C4-2B (cell line): ENCODE measurements at regions not wholly inside any gene's neighbourhood (a gene's known extent, or its start where the extent isn't known, plus 50 kb on each side); places are given as distances from the start of the nearest gene placed in this dataset.

ENCODE experiments used
- ZFX ChIP-seq: fragments of 450-650 bp; IDR thresholded peaks from 2 replicates; pipeline ENCODE4 v1.6.1; 2017
- TF ChIP-seq, protein P1 (sequence below): fragments of 450-650 bp; conservative IDR thresholded peaks from 2 replicates; pipeline ENCODE4 v1.5.1; 2017; ENCODE audit warnings: mild to moderate bottlenecking

DNA sequence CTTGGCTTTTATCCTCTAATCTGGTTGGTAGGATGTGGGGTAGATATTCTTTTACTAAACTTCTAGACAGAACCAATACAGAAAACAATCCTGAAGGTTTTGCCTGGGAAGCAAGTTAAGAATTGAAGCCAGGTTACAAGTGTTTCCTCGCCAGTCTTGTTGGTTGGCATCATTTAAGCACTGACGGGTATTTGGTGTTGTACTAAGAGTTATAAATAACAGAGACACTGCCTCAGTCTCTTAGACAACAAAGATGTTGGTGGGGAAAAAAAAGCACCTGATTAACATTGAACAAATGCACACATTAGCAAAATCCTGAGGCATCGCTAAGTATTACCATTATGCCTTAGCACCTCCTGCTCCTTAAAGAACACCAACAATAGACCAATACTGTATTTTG lies 272.2 kb downstream of the BRINP2 start:
- TF ChIP-seq, protein P1, sequence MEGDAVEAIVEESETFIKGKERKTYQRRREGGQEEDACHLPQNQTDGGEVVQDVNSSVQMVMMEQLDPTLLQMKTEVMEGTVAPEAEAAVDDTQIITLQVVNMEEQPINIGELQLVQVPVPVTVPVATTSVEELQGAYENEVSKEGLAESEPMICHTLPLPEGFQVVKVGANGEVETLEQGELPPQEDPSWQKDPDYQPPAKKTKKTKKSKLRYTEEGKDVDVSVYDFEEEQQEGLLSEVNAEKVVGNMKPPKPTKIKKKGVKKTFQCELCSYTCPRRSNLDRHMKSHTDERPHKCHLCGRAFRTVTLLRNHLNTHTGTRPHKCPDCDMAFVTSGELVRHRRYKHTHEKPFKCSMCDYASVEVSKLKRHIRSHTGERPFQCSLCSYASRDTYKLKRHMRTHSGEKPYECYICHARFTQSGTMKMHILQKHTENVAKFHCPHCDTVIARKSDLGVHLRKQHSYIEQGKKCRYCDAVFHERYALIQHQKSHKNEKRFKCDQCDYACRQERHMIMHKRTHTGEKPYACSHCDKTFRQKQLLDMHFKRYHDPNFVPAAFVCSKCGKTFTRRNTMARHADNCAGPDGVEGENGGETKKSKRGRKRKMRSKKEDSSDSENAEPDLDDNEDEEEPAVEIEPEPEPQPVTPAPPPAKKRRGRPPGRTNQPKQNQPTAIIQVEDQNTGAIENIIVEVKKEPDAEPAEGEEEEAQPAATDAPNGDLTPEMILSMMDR = no peak
- TF ChIP-seq ZFX = no peak
